HCT116 (cell line): ENCODE measurements at regions not wholly inside any gene's neighbourhood (a gene's known extent, or its start where the extent isn't known, plus 50 kb on each side); places are given as distances from the start of the nearest gene placed in this dataset.

Source experiments
- ATAC-seq: fragments of 200-7000 bp; cut with Tn5 transposase; 2 replicates; pipeline ENCODE4 v1.9.1; 2020; ENCODE audit warnings: mild to moderate bottlenecking, moderate library complexity
- BruUV-seq: library from RNA; stranded (reverse); fragments of 400-500 nt; replicated peaks from 2 replicates; lab custom pipeline; 2021; lab: Mats Ljungman, UMichigan
- CTCF ChIA-PET: fragments of 300-600 bp; sonication (Branson Sonifier 250); formaldehyde crosslinking; loops from one replicate; lab custom pipeline; 2021; ENCODE audit warnings: antibody characterized with exemption; lab: Charles Lee
- POLR2A ChIA-PET: fragments of 300-600, 350-600 bp; sonication (Branson Sonifier 250); formaldehyde crosslinking; loops from one replicate; lab custom pipeline; 2021; ENCODE audit warnings: antibody characterized with exemption; lab: Charles Lee
- RAD21 ChIA-PET, 2 experiments: fragments of 300-600 bp; sonication (Branson Sonifier 250); formaldehyde crosslinking; loops; one replicate each; lab custom pipeline; 2023; ENCODE audit warnings: low total read pairs in 2 of 2; ENCODE audit not compliant: uncharacterized antibody in 2 of 2, unreplicated experiment in 2 of 2, low non-redundant PET in 1 of 2; lab: Charles Lee
- DNase-seq: peaks from one replicate; pipeline ENCODE4 v3.0.0-alpha.2; 2010; ENCODE audit warnings: low read depth, low spot score
- H2AFZ ChIP-seq: fragments of 200-600 bp; shearing (Covaris generic), sonication (generic); 2 replicates; pipeline ENCODE4 v1.6.1; 2017; ENCODE audit warnings: low read depth, mixed run types, mixed read lengths, antibody characterized with exemption, low read length; ENCODE audit not compliant: poor library complexity, severe bottlenecking
- H3K27ac ChIP-seq: 2 replicates; pipeline ENCODE4 v1.5.1; 2012; ENCODE audit warnings: low read depth, low read length
- H3K27me3 ChIP-seq: fragments of 200-600 bp; sonication (generic); 2 replicates; pipeline ENCODE4 v1.6.1; 2016; ENCODE audit warnings: mixed run types, low read length, mixed read lengths; ENCODE audit not compliant: insufficient read depth
- H3K36me3 ChIP-seq, 2 experiments: fragments of 200-500 bp in 1 of 2; fragments of 200-600 bp in 1 of 2; sonication (Bioruptor generic) in 1 of 2; sonication (generic) in 1 of 2; 2 replicates each; pipeline versions ENCODE4 v1.5.1 to v1.6.1; 2014 to 2016; ENCODE audit warnings: low read length in 2 of 2, inconsistent platforms in 1 of 2, mixed read lengths in 1 of 2, mixed run types in 1 of 2; ENCODE audit not compliant: insufficient read depth in 2 of 2, control insufficient read depth in 1 of 2
- H3K4me1 ChIP-seq, 2 experiments: fragments of 200-600 bp in 1 of 2; sonication (generic) in 1 of 2; 2 replicates each; pipeline versions ENCODE4 v1.5.1 to v1.6.1; 2012 to 2017; ENCODE audit warnings: low read length in 2 of 2, inconsistent platforms in 1 of 2, mild to moderate bottlenecking in 1 of 2, mixed read lengths in 1 of 2, mixed run types in 1 of 2, moderate library complexity in 1 of 2; ENCODE audit not compliant: insufficient read depth in 2 of 2, control insufficient read depth in 1 of 2
- H3K4me2 ChIP-seq: fragments of 200-600 bp; sonication (generic); 2 replicates; pipeline ENCODE4 v1.6.1; 2017; ENCODE audit warnings: mixed run types, low read length, mixed read lengths
- H3K4me3 ChIP-seq, 2 experiments: fragments of 200-600 bp in 1 of 2; sonication (generic) in 1 of 2; replicated peaks in 1 of 2; 2 replicates each; pipeline ENCODE4 v1.5.1; 2011 to 2016; ENCODE audit warnings: low read length in 2 of 2, control low read depth in 1 of 2, low read depth in 1 of 2, mild to moderate bottlenecking in 1 of 2, mixed read lengths in 1 of 2, mixed run types in 1 of 2
- H3K79me2 ChIP-seq: fragments of 200-600 bp; sonication (generic); 2 replicates; pipeline ENCODE4 v1.6.1; 2017; ENCODE audit warnings: mild to moderate bottlenecking, mixed run types, low read length, moderate library complexity, mixed read lengths; ENCODE audit not compliant: insufficient read depth
- H3K9ac ChIP-seq: fragments of 200-600 bp; sonication (generic); 2 replicates; pipeline ENCODE4 v1.6.1; 2016; ENCODE audit warnings: low read length, mixed read lengths
- H3K9me2 ChIP-seq: fragments of 200-600 bp; sonication (generic), shearing (Covaris generic); 2 replicates; pipeline ENCODE4 v1.6.1; 2017; ENCODE audit warnings: mixed run types, mild to moderate bottlenecking, moderate library complexity; ENCODE audit not compliant: insufficient read depth
- H3K9me3 ChIP-seq, 2 experiments: fragments of 200-500 bp in 1 of 2; fragments of 200-600 bp in 1 of 2; sonication (Bioruptor generic) in 1 of 2; sonication (generic) in 1 of 2; 2 replicates each; pipeline ENCODE4 v1.6.1; 2014 to 2017; ENCODE audit warnings: low read length in 2 of 2, mixed read lengths in 2 of 2, inconsistent platforms in 1 of 2, low read depth in 1 of 2, mild to moderate bottlenecking in 1 of 2, mixed run types in 1 of 2, moderate library complexity in 1 of 2; ENCODE audit not compliant: control insufficient read depth in 1 of 2, insufficient read depth in 1 of 2
- H4K20me1 ChIP-seq: fragments of 200-600 bp; sonication (generic), shearing (Covaris generic); 2 replicates; pipeline ENCODE4 v1.6.1; 2017; ENCODE audit warnings: mixed run types, mild to moderate bottlenecking, moderate library complexity; ENCODE audit not compliant: insufficient read depth
- EGR1 ChIP-seq: IDR thresholded peaks from 2 replicates; pipeline ENCODE4 v1.6.1; 2012; ENCODE audit warnings: low read depth
- EZH2 ChIP-seq: fragments of 200-600 bp; sonication (generic); IDR thresholded peaks from 2 replicates; pipeline ENCODE4 v1.6.1; 2017; ENCODE audit warnings: antibody characterized with exemption, mixed run types
- FOSL1 ChIP-seq: IDR thresholded peaks from 2 replicates; pipeline ENCODE4 v1.6.1; 2012; ENCODE audit warnings: low read depth
- JUND ChIP-seq: IDR thresholded peaks from 2 replicates; pipeline ENCODE4 v1.6.1; 2012
- POLR2AphosphoS5 ChIP-seq: IDR thresholded peaks from 2 replicates; pipeline ENCODE4 v1.6.1; 2011; ENCODE audit warnings: mild to moderate bottlenecking, low read depth, low read length, moderate library complexity
- REST ChIP-seq: IDR thresholded peaks from 2 replicates; pipeline ENCODE4 v1.6.1; 2012; ENCODE audit warnings: low read depth
- SRF ChIP-seq: IDR thresholded peaks from 2 replicates; pipeline ENCODE4 v1.6.1; 2012; ENCODE audit warnings: low read depth
- ZFX ChIP-seq: fragments of 450-650 bp; IDR thresholded peaks from 2 replicates; pipeline ENCODE4 v1.6.1; 2017
- intact Hi-C: fragments of 100-400 bp; cut with micrococcal nuclease; formaldehyde crosslinking; loops from 2 replicates; pipeline ENCODE4 v1.10.0; 2022

- no peak for TF ChIP-seq REST
- TF ChIP-seq SRF = no peak
- TF ChIP-seq EZH2 = no peak
- no peak for TF ChIP-seq FOSL1
These were observed 214.6 kb upstream of the ECI2 start (continued) for GRCh38 chr6:4349931-4350330.

DNA sequence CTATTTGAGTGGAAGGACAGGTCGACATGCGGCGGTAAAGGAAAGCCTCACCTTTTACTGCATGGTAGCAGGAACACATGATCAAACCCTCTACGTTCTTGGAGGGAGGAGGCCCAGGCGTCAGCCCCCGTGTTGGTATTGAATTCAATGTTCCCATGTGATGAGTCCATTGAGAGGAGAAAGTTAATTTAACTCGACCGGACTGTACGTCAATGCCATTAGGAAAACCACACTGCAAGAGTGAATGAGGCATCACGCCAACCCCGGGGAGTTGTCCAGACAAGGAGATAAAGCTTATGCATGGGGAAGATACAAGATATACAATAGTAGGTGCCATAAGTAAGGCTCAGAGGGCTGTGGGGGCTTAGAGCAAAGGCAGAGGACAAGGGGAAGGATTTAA lies 213.9 kb upstream of the ECI2 start:
- no peaks in the 10 kb centered on the region for H3K27me3 ChIP-seq
- H4K20me1 ChIP-seq = no peaks in the 10 kb centered on the region
- intact Hi-C loops = no loop called here
- ChIA-PET CTCF (no interaction called here), RAD21 (no interaction called here), POLR2A (interaction anchor here (0.7 kb wide), 1 partner anchor 664 kb away, joined by 3 read pairs; no protein-coding TSS in a partner anchor)
- H3K4me2 ChIP-seq = no peak overlapping the region
- no peaks in the 10 kb centered on the region for H3K9me3 ChIP-seq
- H3K9ac ChIP-seq = no peak overlapping the region
- TF ChIP-seq JUND (no peak), REST (no peak), EGR1 (no peak), ZFX (no peak), POLR2AphosphoS5 (no peak)
- H3K4me3 ChIP-seq = no peak overlapping the region
- H3K9me2 ChIP-seq = no peaks in the 10 kb centered on the region; the same call in 1 of the 2 replicates
- no peak overlapping the region for H3K27ac ChIP-seq
- peaks cover 12 to 32% of the 10 kb centered on the region in 2 experiments; a peak in 3 of 4 replicates for H3K4me1 ChIP-seq
- H3K79me2 ChIP-seq = no peaks in the 10 kb centered on the region
- BruUV-seq = no TSS peak
- no peak overlapping the region for H2AFZ ChIP-seq
- DNase-seq = no peak
- no peaks in the 10 kb centered on the region for H3K36me3 ChIP-seq
- no peak for ATAC-seq
